Suprapubic skin (tissue), 3 donors: ENCODE measurements at regions not wholly inside any gene's neighbourhood (a gene's known extent, or its start where the extent isn't known, plus 50 kb on each side); places are given as distances from the start of the nearest gene placed in this dataset.

ENCODE experiments used
- POLR2A ChIP-seq, 2 donors: fragments of 450-650 bp; IDR thresholded peaks; one replicate each; pipeline ENCODE4 v1.6.1; 2017; ENCODE audit warnings: antibody characterized with exemption in 2 of 2, mild to moderate bottlenecking in 2 of 2, moderate library complexity in 2 of 2
- TF ChIP-seq, protein P1 (sequence below), 2 donors: fragments of 200-600 bp in 1 of 2; fragments of 450-650 bp in 1 of 2; sonication (generic) in 1 of 2; IDR thresholded peaks; one replicate each; pipeline ENCODE4 v1.5.1; 2016 to 2019; ENCODE audit warnings: antibody characterized with exemption in 2 of 2, mild to moderate bottlenecking in 1 of 2, moderate library complexity in 1 of 2

DNA sequence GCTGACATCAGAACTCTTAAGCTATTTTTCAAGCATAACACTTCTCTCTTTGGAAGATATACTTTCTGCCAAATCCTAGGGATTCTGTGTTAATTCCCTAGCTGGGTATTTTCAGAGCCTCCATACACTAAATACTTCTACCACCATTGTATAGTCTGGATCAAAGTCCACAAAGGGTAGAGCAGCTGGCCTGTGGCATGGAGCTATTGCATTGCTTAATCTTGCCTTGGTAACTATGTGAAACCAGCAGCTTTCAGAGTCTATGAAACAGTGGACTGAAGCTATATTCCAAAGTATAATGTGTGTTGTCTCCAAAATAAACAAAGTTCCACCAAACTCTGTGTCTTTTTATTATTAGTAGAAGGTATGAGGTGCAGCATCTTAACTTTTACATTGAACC lies 296.9 kb upstream of the CDH19 start:
- TF ChIP-seq POLR2A (IDR thresholded peaks at IDR 0.05): no peak
- TF ChIP-seq, protein P1, sequence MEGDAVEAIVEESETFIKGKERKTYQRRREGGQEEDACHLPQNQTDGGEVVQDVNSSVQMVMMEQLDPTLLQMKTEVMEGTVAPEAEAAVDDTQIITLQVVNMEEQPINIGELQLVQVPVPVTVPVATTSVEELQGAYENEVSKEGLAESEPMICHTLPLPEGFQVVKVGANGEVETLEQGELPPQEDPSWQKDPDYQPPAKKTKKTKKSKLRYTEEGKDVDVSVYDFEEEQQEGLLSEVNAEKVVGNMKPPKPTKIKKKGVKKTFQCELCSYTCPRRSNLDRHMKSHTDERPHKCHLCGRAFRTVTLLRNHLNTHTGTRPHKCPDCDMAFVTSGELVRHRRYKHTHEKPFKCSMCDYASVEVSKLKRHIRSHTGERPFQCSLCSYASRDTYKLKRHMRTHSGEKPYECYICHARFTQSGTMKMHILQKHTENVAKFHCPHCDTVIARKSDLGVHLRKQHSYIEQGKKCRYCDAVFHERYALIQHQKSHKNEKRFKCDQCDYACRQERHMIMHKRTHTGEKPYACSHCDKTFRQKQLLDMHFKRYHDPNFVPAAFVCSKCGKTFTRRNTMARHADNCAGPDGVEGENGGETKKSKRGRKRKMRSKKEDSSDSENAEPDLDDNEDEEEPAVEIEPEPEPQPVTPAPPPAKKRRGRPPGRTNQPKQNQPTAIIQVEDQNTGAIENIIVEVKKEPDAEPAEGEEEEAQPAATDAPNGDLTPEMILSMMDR (IDR thresholded peaks at IDR 0.05): no peak
